Heart left ventricle (tissue), 13 donors: ENCODE measurements at regions not wholly inside any gene's neighbourhood (a gene's known extent, or its start where the extent isn't known, plus 50 kb on each side); places are given as distances from the start of the nearest gene placed in this dataset.

Experiments
- POLR2A ChIP-seq, 2 donors: fragments of 450-650 bp; IDR thresholded peaks; one replicate each; pipeline ENCODE4 v1.6.1; 2017; ENCODE audit warnings: antibody characterized with exemption in 2 of 2, mild to moderate bottlenecking in 2 of 2, moderate library complexity in 2 of 2
- TF ChIP-seq, protein P1 (sequence below), 12 donors: fragments of 200-600 bp; sonication (generic) in 4 of 12; IDR thresholded peaks; one replicate each; pipeline versions ENCODE4 v1.5.0 to v1.8.0; 2018 to 2022; ENCODE audit warnings: antibody characterized with exemption in 12 of 12, mild to moderate bottlenecking in 5 of 12
- donor health status: ischemic (EF 13 %, LVEDD 7.1; RV severe dilation, severe dysfunction).
- donor health status: DM: no; HTN: yes; CAD: no.
- donor health status: DM: no; HTN: no; CAD: no.
- donor health status: ischemic (EF 25% LVEDD 6.9; RV normal size, moderate dysfunction).
- donor health status: ischemic (EF 25% LVEDD 5.7; RV mildly dilated, moderate dysfunction).
- donor health status: ischemic (EF 35%, LVEDD 5.7; RV mildly dilated, moderate dysfunction).
- donor health status: nonischemic (EF 11% LVEDD 7.7; RV severe dilation, severe dysfunction).
- donor health status: DM: yes; HTN: yes; CAD: no.
- donor health status: PGD.
- donor health status: ischemic (EF 29% LVEDD 5.4; RV normal size, mild dysfunction).
- donor health status: nonischemic (EF 23%, LVEDD 6.1; RV moderate dilation, normal function).

DNA sequence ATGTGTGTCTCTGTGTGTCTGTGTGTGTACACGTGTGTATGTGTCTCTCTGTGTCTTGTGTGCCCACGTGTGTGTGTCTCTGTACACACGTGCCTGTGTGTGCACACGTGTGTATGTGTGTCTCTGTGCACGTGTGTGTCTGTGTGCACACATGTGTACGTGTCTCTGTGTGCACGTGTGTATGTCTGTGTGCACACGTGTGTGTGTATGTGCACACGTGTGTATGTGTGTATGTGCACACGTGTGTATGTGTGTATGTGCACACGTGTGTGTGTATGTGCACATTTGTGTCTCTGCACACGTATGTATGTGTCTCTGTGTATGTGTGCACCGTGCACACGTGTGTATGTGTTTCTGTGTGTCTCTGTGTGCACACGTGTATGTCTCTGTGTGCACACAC, 248.7 kb upstream of the SHH start:
- TF ChIP-seq, protein P1, sequence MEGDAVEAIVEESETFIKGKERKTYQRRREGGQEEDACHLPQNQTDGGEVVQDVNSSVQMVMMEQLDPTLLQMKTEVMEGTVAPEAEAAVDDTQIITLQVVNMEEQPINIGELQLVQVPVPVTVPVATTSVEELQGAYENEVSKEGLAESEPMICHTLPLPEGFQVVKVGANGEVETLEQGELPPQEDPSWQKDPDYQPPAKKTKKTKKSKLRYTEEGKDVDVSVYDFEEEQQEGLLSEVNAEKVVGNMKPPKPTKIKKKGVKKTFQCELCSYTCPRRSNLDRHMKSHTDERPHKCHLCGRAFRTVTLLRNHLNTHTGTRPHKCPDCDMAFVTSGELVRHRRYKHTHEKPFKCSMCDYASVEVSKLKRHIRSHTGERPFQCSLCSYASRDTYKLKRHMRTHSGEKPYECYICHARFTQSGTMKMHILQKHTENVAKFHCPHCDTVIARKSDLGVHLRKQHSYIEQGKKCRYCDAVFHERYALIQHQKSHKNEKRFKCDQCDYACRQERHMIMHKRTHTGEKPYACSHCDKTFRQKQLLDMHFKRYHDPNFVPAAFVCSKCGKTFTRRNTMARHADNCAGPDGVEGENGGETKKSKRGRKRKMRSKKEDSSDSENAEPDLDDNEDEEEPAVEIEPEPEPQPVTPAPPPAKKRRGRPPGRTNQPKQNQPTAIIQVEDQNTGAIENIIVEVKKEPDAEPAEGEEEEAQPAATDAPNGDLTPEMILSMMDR (IDR thresholded peaks at IDR 0.05), result no peak
- TF ChIP-seq POLR2A (IDR thresholded peaks at IDR 0.05), result no peak
